GM18520 (cell line): ENCODE measurements at regions not wholly inside any gene's neighbourhood (a gene's known extent, or its start where the extent isn't known, plus 50 kb on each side); places are given as distances from the start of the nearest gene placed in this dataset.

Experiments used
- ATAC-seq: cut with Tn5 transposase; IDR thresholded peaks from one replicate; pipeline ENCODE4 v1.9.1; 2021; ENCODE audit not compliant: unreplicated experiment

DNA sequence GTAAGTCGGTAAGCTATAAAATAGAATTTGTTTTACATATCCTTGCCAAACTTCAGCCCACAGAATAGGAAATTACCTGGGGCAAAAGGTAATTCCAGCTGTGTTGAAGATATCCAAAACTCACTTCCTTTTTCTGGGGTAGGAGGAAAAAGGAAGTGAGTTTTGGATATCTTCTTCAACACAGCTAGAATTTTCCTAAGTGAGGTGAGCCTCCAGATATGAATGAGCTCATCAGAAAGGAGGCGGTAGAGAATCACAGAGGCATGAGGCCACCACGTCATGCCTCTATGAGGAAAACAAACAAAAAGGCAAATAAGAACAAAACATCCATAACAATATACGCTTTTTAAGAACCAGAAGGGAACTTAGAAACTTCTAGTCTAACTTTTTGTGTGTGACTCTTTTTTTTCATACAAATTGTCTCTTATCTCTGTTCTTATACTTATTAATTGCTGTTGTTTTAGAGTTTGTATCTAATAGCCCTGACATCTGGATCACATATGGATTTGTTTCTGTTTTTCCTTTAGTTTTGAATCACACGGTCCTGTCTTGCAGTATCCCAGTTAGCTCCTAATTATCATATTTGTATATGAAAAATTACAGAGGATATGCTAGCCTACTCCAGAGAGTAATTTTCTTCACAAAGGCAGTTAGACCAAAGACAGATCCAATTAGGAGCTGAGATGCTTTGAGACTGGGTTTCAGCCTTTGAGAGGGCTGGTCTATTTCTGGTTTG lies 104.5 kb downstream of the RBM43 start:
- ATAC-seq, result no peak

DNA sequence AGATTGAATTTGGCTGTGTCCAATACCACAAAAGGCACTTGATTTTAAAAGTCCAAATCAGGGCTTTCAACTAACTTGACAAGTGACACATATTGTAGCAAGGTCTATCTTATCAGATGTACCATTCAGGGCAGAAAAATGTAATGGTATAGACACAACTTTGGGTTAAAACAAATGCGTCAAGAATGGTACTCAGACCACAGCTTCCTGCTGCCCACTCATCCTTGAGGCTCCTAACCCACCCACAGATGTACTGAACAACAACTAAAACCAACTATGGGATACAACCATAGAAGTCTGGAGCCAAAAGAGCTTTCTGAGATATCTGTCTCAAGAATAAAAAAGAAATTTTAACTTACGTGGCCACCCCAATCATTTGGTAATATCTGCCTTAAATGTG lies 105.2 kb downstream of the RBM43 start:
- no peak for ATAC-seq

DNA sequence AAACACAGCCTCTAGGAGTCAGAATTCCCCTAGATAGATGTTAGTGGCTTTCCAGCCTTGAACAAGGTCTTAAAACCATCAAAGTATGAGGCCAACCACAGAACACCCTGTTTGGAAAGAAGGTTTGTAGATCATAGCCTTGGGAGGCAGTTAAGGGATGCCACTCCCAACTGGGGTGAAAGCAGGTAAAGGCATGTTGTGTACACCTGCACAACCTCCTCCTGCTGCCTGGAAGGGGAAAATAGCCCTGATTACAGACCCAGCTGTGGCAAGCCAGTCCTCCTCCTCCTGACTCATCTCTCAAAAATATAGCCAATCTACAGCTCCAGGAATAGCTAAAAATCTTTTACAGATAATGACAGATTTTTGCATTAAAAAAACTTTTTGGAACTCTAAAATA lies 108.1 kb downstream of the RBM43 start:
- no peak for ATAC-seq

DNA sequence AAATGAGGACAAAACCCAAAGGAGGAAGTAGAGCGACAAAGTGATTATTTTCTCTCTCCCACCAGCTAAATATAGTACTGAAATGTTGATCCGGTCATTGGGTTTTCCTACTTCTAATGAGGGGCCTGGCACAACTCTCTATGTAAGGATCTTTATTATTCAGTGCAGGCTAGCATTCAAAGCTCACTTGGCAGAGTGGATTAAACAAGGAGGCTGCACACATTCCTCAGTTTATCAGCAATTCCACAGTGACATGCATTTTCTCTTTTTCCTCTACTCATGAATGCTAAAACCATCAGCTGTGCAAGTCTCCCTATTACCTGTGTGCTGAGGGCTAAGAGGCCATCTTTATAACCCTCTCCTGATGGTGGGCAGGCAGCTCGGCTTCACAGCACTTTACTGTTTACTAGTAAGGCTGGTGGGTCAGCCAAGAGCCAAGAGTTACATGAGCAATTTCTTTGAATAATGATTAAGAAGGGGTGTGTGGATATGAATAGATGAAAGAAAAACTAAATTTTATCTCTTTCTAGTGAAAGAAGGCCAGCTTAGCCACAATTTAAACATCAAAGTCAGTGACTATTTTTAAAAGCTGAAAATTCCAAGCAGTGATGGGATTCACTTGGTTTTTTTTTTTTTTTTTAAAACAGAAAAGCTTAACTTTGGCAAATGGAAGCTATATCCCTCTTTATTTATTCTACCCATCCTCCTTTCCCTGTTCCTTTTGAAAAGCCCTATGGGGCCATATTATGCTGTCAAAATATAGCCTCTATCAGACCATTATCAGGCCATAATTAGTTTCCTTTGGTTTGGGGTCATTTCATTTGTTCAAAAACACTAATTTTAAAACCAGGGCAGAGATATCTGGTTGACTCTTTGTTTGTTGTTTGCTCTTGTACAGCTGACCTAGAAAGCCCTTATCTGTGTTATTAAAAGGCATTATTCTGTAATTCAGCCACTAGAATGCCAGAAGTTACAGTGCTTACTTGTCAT lies 111.0 kb downstream of the RBM43 start:
- ATAC-seq, result no peak

DNA sequence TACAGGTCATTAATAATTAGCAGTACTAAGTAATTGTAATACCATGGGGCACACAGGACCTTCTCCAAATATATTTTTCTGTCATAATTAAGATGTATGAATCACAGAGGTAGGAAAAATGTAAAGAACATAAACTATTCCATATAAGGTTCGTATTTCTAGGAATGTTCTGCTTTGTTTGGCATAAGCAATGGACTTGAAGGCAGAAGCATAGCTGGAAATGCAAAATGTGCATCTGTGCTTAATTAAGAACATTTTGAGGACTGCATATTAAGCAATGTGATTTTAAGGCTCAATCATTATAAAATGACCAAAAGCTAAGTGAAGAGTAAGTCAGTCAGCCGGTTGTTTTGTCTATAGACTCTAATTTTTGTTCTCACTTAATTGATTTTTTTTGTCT lies 123.2 kb downstream of the RBM43 start:
- no peak for ATAC-seq

DNA sequence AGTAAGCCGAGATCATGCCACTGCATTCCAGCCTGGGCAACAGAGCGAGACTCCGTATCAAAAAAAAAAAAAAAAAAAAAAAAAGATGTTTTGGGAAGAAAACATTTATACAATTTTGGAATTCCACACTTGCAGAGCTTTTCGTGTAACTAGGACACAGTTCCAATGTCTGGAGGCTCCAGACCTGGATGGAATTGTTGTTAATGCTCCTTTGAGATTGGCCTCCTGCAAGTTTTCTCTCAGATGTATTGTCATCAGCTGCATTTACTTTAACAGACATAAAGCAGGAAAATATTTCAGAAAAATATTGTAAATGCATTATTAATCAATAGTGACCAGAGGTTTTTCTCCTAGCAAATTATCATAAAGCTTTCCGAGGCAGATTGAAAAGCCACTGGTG lies 124.1 kb downstream of the RBM43 start:
- no peak for ATAC-seq

DNA sequence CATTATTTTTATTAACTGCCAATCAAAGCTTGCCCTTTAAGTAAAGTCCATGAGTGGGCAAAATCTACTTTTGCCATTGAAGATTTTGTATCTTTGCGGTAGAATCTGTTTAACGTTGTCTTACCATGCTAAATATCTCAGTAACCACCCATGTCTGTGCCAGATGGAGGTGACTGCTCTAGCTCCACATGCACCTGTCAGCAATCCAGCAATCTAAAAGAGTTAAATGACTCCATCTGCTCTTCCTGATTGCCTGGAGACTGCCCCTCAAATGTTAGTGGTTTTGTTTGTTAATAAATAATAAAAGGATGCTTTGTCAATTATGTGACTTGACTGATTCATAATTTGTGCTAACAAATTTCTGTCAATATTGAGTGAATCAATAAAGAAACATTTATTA lies 141.7 kb downstream of the RBM43 start:
- no peak for ATAC-seq

DNA sequence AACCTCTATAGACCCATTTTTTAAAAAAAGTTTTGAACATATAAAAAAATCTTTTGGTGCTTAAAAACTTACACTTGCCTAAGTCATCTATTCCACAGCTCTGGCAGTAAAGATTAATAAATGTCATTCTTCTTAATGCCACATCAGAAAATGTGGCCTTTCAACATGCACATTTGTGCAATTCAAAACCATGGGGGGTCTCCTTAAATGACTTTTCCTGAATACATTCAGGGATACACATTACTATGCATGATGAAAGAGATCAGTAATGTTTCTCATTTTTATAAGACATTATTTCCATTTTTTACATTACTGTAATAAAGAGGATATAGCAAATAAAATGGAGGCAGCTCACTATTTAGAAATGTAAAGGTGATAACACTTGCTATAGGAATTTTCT lies 142.3 kb downstream of the RBM43 start:
- ATAC-seq, result no peak

DNA sequence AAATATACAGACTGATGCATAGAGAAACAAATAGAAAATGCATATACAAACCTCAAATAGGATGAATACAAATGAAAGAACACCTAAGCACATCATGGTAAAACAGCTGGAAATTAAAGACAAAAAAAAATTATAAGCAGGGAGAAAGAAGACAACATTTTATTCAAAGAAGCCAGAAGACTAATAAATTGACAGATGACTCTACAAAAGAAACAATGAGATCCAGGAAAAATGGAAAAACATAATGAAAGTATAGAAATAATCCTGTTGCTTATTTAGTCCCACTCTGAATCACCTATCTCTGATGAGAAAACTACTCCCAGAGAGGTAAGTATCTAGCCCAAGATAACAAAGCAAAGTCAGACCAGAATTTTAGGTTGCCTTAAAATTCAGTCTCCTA lies 143.4 kb downstream of the RBM43 start:
- ATAC-seq, result no peak

DNA sequence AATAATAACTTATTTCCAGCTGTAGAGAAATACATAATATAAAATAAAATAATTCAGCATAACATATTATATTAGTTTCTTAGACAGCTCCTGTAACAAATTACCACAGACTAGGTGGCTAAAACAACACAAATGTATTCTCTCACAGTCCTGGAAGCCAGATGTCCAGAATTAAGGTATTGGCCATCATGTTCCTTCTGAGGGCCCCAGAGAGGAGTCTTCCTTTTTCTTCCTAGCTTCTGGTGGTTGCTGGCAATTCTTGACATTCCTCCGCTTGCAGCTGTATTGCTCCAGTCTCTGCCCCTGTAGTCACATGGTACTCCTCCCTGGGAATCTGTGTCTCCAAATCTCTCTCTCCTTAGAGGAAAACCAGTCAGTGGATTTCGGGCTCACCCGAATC lies 146.8 kb downstream of the RBM43 start:
- no peak for ATAC-seq

DNA sequence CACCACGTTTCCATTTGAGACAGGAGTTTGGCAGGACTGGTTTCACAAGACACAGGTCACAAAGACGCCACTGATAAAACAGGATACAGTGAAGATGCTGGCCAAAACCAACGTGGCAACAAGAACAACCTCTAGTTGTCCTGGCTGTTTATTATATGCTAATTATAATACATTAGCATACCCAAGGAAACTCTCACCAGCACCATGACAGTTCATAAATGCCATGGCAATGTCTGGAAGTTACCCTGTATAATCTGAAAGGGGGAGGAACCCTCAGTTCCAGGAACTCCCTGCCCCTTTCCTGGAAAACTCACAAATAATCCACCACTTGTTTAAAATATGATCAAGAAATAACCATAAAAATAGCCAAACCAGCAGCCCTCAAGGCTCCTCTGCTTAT lies 148.3 kb downstream of the RBM43 start:
- no peak for ATAC-seq

DNA sequence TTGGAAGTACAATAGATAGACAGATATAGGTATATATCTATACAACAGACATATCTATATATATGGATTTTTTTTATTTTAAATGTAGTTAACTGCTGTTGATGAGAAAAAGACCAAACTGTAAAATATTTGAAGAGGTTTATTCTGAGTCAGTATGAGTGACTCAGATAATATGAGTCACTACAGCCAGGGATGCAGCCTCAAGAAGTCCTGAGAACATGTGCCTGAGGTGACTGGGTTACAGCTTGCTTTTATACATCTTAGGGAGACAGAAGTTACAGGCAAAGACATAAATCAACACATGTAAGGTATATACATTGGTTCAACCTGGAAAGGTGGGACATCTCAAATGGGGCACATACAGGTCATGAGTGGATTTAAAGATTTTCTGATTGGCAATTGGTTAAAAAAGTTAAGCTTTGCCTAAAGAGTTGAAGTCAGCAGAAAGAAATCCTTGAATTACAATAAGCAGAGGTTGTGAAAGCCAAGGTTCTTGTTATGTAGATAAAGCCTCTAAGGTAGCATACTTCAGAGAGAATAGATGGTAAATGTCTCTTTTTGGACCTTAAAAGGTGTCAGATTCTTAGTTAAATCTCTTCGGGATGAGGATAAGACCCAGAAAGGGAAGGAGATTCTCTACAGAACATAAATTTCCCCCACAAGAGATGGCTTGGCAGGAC lies 149.9 kb downstream of the RBM43 start:
- no peak for ATAC-seq

DNA sequence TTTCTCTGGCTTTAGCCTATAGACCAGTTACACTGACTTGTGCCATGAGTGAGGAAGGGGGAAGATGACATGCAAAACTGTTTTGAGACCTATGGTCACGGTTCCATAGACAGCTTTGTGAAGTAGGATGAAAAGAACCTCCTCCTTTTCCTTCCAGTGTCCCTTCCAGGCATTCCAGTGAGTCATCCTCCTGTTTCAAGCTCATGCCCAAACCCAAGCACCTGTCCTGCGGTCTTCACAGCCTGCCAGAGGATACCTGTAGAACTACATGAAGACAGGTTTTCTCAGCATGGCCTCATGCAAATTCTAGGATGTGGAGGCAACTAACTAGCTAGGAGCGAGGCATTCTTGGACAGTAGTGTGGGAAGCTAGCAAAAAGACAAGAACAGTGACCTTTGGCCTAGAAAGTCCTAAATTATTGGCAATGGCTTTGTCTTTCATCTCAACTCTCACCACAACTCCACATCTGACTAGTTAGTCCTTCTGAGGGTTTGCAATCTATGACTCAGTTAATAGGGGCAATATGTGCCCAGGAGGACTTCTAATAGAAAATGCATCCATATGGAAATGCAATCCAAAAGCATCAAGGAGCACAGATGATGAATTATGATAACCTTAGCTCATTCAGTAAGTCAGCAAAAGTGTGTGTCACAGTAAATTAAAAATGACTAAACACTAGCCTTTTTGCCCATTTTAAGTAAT lies 154.7 kb downstream of the RBM43 start:
- ATAC-seq, result no peak

DNA sequence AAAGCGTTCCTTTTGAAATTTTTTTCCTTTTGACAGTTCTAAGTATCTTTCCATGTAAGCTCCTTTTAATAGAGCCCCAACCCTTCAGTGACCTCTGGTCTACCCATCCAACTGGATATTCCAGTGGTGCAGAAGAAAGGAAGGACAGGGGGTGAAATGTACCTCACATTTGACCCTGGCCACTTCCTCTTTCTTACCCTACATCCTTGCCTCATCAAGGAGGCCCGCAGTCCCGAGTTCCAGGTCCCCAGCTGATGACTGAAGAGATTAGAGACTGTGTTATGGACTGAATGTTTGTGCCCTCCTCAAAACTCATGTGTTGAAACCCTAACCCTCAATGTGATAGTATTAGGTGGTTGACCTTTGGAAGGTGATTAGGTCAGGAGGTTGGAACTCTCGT lies 158.1 kb downstream of the RBM43 start:
- no peak for ATAC-seq

DNA sequence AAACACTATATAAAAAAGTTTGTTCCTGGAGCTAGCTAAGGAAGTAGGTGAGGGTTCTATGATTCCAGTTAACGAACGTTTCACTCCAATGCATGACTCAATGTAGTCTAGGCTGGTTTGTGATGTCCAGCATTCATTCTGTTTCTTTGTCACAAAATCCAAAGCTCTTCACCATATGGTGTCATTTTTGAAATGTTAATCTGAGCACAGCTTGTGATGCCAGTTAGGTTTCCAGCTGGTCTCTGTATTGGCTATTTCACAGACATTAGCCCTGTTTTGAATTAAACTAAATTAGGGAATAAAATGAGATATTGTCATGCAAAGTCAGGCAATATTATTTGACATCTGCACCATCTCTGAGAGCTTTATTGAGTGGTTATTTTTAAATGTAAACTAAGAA lies 159.4 kb downstream of the RBM43 start:
- no peak for ATAC-seq

DNA sequence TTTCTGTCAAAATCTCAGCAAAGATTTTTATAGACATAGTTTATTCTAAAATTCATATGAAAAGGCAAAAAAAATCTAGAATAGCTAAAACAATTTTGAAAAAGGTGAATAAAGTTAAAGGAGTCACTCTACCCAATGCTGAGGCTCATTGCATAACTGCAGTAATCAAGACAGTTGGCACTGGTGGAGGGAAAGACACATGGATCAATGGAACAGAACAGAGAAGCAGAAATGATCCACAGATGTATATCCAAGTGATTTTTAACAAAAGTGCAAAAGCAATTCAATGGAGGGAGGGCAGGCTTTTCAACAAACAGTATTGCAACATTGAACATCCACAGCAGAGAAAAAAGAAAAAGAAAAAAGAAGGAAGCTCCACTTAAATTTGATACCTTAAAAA lies 162.8 kb downstream of the RBM43 start:
- no peak for ATAC-seq

DNA sequence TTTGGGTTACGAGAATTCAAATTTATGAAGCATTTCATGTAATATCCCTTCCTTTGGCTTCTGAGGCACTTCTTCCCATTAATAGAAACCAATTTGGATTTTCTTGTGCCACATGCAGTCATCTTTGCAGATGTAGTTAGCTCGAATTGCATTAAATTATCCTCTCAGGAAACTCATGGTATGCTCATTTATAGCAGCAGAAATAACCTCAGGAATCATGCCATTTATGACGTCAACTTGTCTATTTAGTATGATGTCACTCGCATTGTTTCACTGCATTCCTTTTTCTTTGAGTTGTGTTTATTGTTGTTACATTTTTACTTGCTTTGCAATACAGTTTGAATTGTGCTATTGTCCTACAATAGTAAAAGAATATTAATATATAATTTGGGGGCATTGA lies 163.8 kb downstream of the RBM43 start:
- no peak for ATAC-seq

DNA sequence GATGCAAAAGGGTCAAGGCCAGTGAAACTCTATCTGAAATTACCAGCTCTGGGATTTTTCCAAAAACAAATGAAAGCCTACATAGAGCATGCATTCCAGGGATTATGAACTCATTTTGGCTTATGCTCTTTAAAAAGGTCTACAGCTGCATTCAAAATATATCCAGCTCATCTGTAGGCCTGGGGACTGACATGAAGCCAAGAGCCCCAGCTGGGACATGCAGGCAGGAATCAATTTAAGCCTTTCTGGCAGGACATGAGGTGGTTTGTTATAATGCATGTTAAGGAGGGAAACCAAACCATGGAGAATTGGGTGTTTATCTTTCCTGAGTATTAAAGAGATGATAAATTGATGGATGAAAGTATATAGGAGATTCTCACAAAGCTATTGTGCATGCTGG lies 164.5 kb downstream of the RBM43 start:
- no peak for ATAC-seq

DNA sequence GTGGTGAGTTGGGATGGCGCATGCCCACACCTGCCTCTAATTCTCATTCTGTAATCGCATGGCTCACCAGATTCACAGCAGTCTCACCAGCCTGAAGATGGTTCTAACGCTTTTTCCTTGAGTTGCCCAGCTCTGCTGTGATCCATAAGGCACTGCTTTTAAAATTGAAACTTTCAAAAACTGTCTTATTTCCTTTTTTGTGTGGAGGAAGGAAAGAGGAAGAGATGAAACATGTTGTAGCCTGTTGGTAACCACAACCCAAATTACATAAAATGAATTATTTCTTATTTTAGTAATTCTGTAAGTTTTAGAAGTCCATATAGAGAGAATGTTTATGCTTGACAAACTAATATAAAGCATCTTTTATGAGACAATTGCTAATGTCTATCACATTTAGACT lies 165.4 kb downstream of the RBM43 start:
- no peak for ATAC-seq

DNA sequence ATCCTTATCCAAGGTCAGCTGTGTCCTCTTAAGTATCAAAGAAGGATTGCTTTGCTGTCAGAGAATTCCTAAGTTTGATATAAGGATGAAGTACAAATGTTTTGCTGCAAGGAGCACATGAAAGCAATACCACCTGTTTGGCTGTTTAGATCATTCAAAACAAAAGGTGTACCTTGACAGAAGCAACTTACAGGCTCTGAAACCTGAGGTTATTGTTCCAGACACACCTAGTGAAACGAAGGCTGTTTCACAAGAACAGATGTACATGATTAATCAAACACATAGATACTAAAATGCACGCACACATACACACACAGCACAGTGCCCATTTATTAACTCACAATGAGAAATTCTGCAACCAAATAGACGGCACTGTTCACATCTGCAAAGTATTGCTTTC lies 166.2 kb downstream of the RBM43 start:
- ATAC-seq, result no peak

DNA sequence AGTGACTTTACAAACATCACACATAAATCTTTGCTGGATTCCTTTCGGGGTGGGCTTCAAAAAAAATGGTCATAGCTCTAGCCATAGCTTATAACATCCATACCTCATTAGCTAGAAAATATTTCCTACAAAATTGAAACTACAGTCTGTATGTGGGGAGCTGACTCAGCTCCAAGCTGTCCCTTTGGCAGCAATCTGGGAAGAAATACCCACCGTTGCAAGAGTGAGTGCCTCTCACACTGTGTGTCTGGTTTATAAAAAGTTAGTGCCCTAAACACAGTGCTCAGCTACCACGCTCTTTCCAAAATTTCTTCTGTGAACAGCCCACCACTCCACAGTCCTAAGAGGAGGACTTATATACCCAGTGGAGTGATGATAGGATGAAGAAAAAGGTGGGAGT lies 170.1 kb downstream of the RBM43 start:
- ATAC-seq, result no peak
